AG04449 (cell line): ENCODE measurements at regions not wholly inside any gene's neighbourhood (a gene's known extent, or its start where the extent isn't known, plus 50 kb on each side); places are given as distances from the start of the nearest gene placed in this dataset.

Source experiments
- CTCF ChIA-PET: fragments of 350-600 bp; formaldehyde crosslinking; extraction: SDS; loops from one replicate; lab custom pipeline; 2021; ENCODE audit warnings: antibody characterized with exemption; lab: Yijun Ruan, JAX
- POLR2A ChIA-PET: fragments of 400-600, 350-600 bp; formaldehyde crosslinking; extraction: SDS; loops from one replicate; lab custom pipeline; 2020; ENCODE audit warnings: antibody characterized with exemption, inconsistent platforms; lab: Yijun Ruan, JAX
- DNase-seq: peaks from one replicate; pipeline ENCODE4 v3.0.0-alpha.2; 2010; ENCODE audit warnings: low read depth, low spot score
- H3K4me3 ChIP-seq: 2 replicates; pipeline ENCODE4 v1.5.1; 2011; ENCODE audit warnings: low read depth, mild to moderate bottlenecking, control low read depth, low read length
- CTCF ChIP-seq: IDR thresholded peaks from one replicate; pipeline ENCODE4 v1.5.1; 2011; ENCODE audit warnings: mild to moderate bottlenecking, moderate library complexity, low read length, control low read depth, inconsistent platforms; ENCODE audit not compliant: insufficient read depth; ENCODE audit errors: missing control alignments

- ChIA-PET POLR2A (no interaction called here), CTCF (no interaction called here)
- no peak for DNase-seq
These were observed 2197.0 kb upstream of the RAG2 start for GRCh38 chr11:38795027-38795426.

GRCh38 chr11:38791346-38791961 is 2193.4 kb upstream of the RAG2 start:
- peak; percentile 9 for DNase-seq

More at GRCh38 chr11:38795027-38795426, 2197.0 kb upstream of the RAG2 start:
- no peak for TF ChIP-seq CTCF
- no peak overlapping the region for H3K4me3 ChIP-seq

DNA sequence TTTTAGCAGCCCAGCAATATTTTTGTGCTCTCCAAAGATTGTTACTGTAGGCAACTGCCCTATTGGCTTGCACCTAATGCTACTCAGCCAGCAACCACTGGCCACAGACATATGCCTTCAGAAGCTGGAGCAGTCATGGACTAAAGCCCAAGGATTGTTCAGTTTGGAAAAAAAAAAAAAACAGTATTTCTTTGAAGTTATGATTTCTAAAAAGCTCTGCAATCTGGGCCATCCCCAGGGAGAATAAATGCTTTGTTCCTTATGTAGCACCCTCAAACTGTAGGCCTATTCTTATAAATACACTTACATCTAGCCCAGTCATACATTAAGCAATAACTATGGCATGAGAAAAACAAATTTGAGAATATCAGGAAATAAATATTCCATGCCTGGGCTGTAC is 2190.5 kb upstream of the RAG2 start:
- H3K4me3 ChIP-seq = no peak overlapping the region
- TF ChIP-seq CTCF = no peak
- peak; percentile 10 for DNase-seq
- POLR2A ChIA-PET = no interaction called here
- CTCF ChIA-PET = no interaction called here

More at GRCh38 chr11:38791346-38791961, 2193.4 kb upstream of the RAG2 start:
- ChIA-PET CTCF (interaction anchor here (0.7 to 2.4 kb wide), 11 partner anchors 11 to 1846 kb away, joined by 3 to 9 read pairs (median 4); no protein-coding TSS in a partner anchor), POLR2A (no interaction called here)
- no peak overlapping the region for H3K4me3 ChIP-seq
- TF ChIP-seq CTCF = peak; percentile 62

- no peak for TF ChIP-seq CTCF
- CTCF ChIA-PET = no interaction called here
- POLR2A ChIA-PET = no interaction called here
- no peak overlapping the region for H3K4me3 ChIP-seq
- DNase-seq = no peak
These were observed 2186.1 kb upstream of the RAG2 start for GRCh38 chr11:38784164-38784563.

DNA sequence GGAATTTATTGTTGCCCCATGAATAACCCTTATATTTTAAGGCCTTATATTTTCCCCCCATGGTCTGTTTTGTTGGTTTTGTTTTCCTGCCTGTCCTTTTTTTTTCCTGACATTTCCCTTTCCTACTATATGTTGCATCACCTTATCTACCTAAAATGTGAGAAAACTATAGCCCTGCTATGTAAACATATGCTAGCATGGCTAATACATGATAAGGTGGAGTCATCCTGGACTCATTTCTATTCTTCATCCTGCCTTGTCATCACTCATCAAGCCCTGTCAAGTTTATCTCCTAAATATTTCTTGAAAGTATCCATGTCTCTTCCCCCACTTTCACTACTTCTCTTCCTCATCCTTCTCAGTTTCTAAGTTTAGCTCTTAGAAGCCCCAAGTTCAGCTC is 2168.8 kb upstream of the RAG2 start:
- no peak for TF ChIP-seq CTCF
- no peak overlapping the region for H3K4me3 ChIP-seq
- ChIA-PET CTCF (no interaction called here), POLR2A (no interaction called here)
- DNase-seq = no peak

- no peak for TF ChIP-seq CTCF
- POLR2A ChIA-PET = no interaction called here
- CTCF ChIA-PET = no interaction called here
- H3K4me3 ChIP-seq = no peak overlapping the region
- no peak for DNase-seq
These were observed 2161.4 kb upstream of the RAG2 start for GRCh38 chr11:38759394-38759793.
